SU-DHL-6 (cell line): ENCODE measurements at regions not wholly inside any gene's neighbourhood (a gene's known extent, or its start where the extent isn't known, plus 50 kb on each side); places are given as distances from the start of the nearest gene placed in this dataset.

Experiments used
- EZH2phosphoT487 ChIP-seq: fragments of 200-600 bp; sonication (generic), shearing (Covaris generic); conservative IDR thresholded peaks from 2 replicates; pipeline ENCODE4 v1.6.1; 2018; ENCODE audit warnings: mild to moderate bottlenecking, antibody characterized with exemption, low read length, moderate library complexity, mixed read lengths
- TF ChIP-seq, protein P1 (sequence below): fragments of 200-600 bp; sonication (generic); IDR thresholded peaks from one replicate; pipeline ENCODE4 v1.5.1; 2017; ENCODE audit warnings: antibody characterized with exemption, mild to moderate bottlenecking, low read length, moderate library complexity; ENCODE audit not compliant: insufficient read depth, poor library complexity, severe bottlenecking

DNA sequence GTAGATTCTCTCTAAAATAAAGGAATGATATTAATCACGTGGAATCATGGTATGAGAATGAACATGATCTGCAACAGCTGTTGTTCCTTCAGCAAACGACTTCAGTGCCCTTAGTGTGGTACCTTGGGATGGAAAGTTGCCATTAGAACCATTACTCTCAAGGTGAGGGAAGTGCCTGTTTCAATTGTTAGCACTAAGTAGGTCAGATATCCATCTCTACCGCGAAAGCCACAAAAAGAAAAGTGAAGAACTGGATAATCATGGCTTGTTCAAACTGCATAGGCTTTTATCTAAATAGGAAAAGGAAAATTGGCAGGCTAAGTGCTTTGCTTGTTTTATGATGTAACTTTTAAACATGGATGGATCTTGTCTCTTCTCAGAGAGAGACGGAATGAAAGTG, 380.7 kb downstream of the MRPS30 start:
- TF ChIP-seq, protein P1, sequence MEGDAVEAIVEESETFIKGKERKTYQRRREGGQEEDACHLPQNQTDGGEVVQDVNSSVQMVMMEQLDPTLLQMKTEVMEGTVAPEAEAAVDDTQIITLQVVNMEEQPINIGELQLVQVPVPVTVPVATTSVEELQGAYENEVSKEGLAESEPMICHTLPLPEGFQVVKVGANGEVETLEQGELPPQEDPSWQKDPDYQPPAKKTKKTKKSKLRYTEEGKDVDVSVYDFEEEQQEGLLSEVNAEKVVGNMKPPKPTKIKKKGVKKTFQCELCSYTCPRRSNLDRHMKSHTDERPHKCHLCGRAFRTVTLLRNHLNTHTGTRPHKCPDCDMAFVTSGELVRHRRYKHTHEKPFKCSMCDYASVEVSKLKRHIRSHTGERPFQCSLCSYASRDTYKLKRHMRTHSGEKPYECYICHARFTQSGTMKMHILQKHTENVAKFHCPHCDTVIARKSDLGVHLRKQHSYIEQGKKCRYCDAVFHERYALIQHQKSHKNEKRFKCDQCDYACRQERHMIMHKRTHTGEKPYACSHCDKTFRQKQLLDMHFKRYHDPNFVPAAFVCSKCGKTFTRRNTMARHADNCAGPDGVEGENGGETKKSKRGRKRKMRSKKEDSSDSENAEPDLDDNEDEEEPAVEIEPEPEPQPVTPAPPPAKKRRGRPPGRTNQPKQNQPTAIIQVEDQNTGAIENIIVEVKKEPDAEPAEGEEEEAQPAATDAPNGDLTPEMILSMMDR = no peak
- TF ChIP-seq EZH2phosphoT487 = no peak
